OCI-LY7 (cell line): ENCODE measurements at regions not wholly inside any gene's neighbourhood (a gene's known extent, or its start where the extent isn't known, plus 50 kb on each side); places are given as distances from the start of the nearest gene placed in this dataset.

Experiments used
- CTCF ChIP-seq: fragments of 200-600 bp; sonication (generic); conservative IDR thresholded peaks from 2 replicates; pipeline ENCODE4 v1.5.1; 2014; ENCODE audit warnings: mild to moderate bottlenecking, antibody characterized with exemption, low read length, moderate library complexity, mixed read lengths
- EZH2phosphoT487 ChIP-seq: fragments of 200-600 bp; sonication (generic); IDR thresholded peaks from 2 replicates; pipeline ENCODE4 v1.6.1; 2018; ENCODE audit warnings: low read depth, borderline replicate concordance, mild to moderate bottlenecking, mixed run types, antibody characterized with exemption, low read length, moderate library complexity, mixed read lengths

- no peak for TF ChIP-seq CTCF
- no peak for TF ChIP-seq EZH2phosphoT487
These were observed 222.0 kb downstream of the TMEM182 start for GRCh38 chr2:102983786-102984185.
